Sigmoid colon (tissue), 6 donors: ENCODE measurements at regions not wholly inside any gene's neighbourhood (a gene's known extent, or its start where the extent isn't known, plus 50 kb on each side); places are given as distances from the start of the nearest gene placed in this dataset.

ENCODE experiments used
- DNase-seq: peaks from one replicate; pipeline ENCODE4 v3.0.0-alpha.2; 2019
- H3K27ac ChIP-seq, 4 donors: fragments of 200-600 bp; sonication (generic); one replicate each; pipeline ENCODE4 v1.5.1; 2016 to 2019; ENCODE audit warnings: mild to moderate bottlenecking in 1 of 4
- H3K27me3 ChIP-seq, 3 donors: fragments of 200-600 bp; sonication (generic); one replicate each; pipeline ENCODE4 v1.5.1; 2019; ENCODE audit warnings: mild to moderate bottlenecking in 1 of 3
- H3K36me3 ChIP-seq, 4 donors: fragments of 200-600 bp; sonication (generic); one replicate each; pipeline ENCODE4 v1.5.1; 2016 to 2019
- H3K4me1 ChIP-seq, 4 donors: fragments of 200-600 bp; sonication (generic); one replicate each; pipeline ENCODE4 v1.5.1; 2017 to 2019
- H3K4me3 ChIP-seq, 4 donors: fragments of 200-600 bp; sonication (generic); one replicate each; pipeline ENCODE4 v1.5.1; 2017 to 2019; ENCODE audit warnings: mild to moderate bottlenecking in 2 of 4, moderate library complexity in 1 of 4
- H3K9me3 ChIP-seq, 4 donors: fragments of 200-600 bp in 3 of 4; sonication (generic) in 3 of 4; one replicate each; pipeline versions ENCODE4 v1.5.1 to v1.6.1; 2013 to 2019
- EP300 ChIP-seq, 4 donors: sonication (generic); formaldehyde crosslinking; IDR thresholded peaks; one replicate each; pipeline ENCODE4 v1.6.1; 2017; ENCODE audit warnings: antibody characterized with exemption in 4 of 4
- POLR2A ChIP-seq, 2 donors: fragments of 450-650 bp; IDR thresholded peaks; one replicate each; pipeline ENCODE4 v1.6.1; 2016; ENCODE audit warnings: antibody characterized with exemption in 2 of 2, mild to moderate bottlenecking in 2 of 2, moderate library complexity in 2 of 2
- POLR2AphosphoS5 ChIP-seq, 4 donors: sonication (generic); formaldehyde crosslinking; IDR thresholded peaks; one replicate each; pipeline ENCODE4 v1.6.1; 2017; ENCODE audit warnings: antibody characterized with exemption in 4 of 4
- WGBS, 2 donors: extraction: QIAGEN DNeasy Blood & Tissue Kit; methylation state at CpG; one replicate each; pipeline ENCODE4 v1.1.7; 2013; 5-methylcytosine and 5-hydroxymethylcytosine counted together
- intact Hi-C: fragments of 100-400 bp; cut with DNase I; formaldehyde crosslinking; loops from one replicate; pipeline ENCODE4 v1.15.1; 2023
- TF ChIP-seq, protein P1 (sequence below), 4 experiments: fragments of 450-650 bp in 3 of 4; fragments of 200-600 bp in 1 of 4; IDR thresholded peaks; one replicate each; pipeline ENCODE4 v1.5.1; 2016 to 2019; ENCODE audit warnings: antibody characterized with exemption in 4 of 4, mild to moderate bottlenecking in 3 of 4, moderate library complexity in 2 of 4
- donor health status: healthy with polysubstance abuse.
- donor health status: healthy.

DNA sequence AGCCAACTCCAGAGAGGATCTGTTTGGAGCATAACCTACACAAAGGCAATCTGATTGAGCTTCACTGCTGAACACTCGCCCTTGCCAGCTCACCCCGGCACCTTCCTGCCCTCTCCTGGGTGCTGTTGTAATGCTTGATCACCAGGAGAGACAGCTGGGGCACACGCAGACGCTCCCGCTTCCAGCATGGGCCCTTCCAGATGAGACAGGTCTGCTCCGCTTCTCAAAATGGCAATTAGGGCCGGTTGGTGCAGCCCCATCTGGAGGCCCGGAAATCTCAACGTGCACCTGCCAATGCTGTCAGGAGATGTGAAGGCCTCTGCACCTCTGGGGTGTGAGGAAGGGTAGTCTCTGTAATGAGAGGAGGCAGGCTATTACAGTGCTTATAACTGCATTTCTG lies 206.1 kb downstream of the ABCC12 start:
- TF ChIP-seq POLR2AphosphoS5 (IDR thresholded peaks at IDR 0.05) (no peak), EP300 (IDR thresholded peaks at IDR 0.05) (no peak)
- TF ChIP-seq, protein P1, sequence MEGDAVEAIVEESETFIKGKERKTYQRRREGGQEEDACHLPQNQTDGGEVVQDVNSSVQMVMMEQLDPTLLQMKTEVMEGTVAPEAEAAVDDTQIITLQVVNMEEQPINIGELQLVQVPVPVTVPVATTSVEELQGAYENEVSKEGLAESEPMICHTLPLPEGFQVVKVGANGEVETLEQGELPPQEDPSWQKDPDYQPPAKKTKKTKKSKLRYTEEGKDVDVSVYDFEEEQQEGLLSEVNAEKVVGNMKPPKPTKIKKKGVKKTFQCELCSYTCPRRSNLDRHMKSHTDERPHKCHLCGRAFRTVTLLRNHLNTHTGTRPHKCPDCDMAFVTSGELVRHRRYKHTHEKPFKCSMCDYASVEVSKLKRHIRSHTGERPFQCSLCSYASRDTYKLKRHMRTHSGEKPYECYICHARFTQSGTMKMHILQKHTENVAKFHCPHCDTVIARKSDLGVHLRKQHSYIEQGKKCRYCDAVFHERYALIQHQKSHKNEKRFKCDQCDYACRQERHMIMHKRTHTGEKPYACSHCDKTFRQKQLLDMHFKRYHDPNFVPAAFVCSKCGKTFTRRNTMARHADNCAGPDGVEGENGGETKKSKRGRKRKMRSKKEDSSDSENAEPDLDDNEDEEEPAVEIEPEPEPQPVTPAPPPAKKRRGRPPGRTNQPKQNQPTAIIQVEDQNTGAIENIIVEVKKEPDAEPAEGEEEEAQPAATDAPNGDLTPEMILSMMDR (IDR thresholded peaks at IDR 0.05), result no peak
- no peak for DNase-seq
- H3K27me3 ChIP-seq, result no peaks in the 10 kb centered on the region
- H3K36me3 ChIP-seq, result no peaks in the 10 kb centered on the region
- no peaks in the 10 kb centered on the region for H3K9me3 ChIP-seq
- no peak overlapping the region for H3K4me3 ChIP-seq
- H3K27ac ChIP-seq, result no peak overlapping the region
- WGBS, 2 donors, result 87 to 93% methylated on average over 9 of the region's 9 CpGs
- intact Hi-C loops, result no loop called here
- H3K4me1 ChIP-seq, result no peaks in the 10 kb centered on the region

DNA sequence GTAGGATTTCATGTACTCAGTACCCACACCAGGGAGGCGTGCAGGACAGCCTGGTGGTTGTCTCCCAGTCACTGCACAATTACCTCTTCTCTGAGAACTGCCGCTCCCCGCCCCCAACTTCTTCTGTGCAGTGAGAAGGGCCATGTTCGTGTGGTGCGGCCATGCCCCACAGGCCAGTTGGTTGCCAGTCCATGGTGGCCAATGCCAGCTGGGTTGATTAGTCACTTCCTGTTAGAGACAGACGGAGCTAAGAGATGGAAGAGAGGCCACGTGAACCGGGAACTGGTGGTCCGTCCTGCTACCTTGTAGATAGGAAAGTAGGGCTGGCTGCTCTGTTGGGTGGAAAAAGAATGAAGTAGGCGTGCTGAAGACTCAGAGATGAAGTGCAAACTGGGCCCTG lies 206.5 kb downstream of the ABCC12 start:
- TF ChIP-seq POLR2AphosphoS5 (IDR thresholded peaks at IDR 0.05) (no peak), POLR2A (IDR thresholded peaks at IDR 0.05) (no peak), EP300 (IDR thresholded peaks at IDR 0.05) (no peak)
- TF ChIP-seq, protein P1 (IDR thresholded peaks at IDR 0.05), result no peak
- Histone ChIP-seq H3K4me3 (no peak overlapping the region), H3K36me3 (no peaks in the 10 kb centered on the region), H3K9me3 (no peaks in the 10 kb centered on the region), H3K4me1 (no peaks in the 10 kb centered on the region), H3K27me3 (no peaks in the 10 kb centered on the region), H3K27ac (no peak overlapping the region)
- WGBS, 2 donors, result 79 to 85% methylated on average over 10 of the region's 10 CpGs
- no peak for DNase-seq
- intact Hi-C loops, result no loop called here

DNA sequence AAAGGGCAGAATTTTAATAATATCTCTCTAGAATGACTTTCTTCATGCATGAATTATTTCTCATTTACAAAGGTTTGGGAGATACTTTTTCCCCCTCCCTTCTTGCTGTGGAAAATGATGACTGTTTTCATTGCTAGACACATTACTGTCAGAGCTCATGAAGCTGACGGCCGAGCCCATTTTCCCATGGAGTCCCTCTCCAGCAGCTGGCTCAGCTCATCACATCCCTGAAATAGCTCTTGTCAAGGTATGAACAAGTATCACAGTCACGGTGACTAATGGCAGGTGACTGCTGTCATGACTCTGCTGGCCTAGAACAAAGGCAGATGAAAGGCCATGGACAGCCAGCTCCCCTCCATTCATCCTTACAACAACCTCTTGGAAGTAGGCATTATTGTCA lies 208.1 kb downstream of the ABCC12 start:
- Histone ChIP-seq H3K4me1 (no peaks in the 10 kb centered on the region), H3K27ac (no peak overlapping the region), H3K27me3 (no peaks in the 10 kb centered on the region), H3K36me3 (no peaks in the 10 kb centered on the region), H3K4me3 (no peak overlapping the region), H3K9me3 (no peaks in the 10 kb centered on the region)
- 53 to 70% methylated on average over 3 of the region's 3 CpGs for WGBS, 2 donors
- intact Hi-C loops, result no loop called here
- TF ChIP-seq EP300 (IDR thresholded peaks at IDR 0.05), result no peak
- TF ChIP-seq POLR2A (IDR thresholded peaks at IDR 0.05), result no peak
- TF ChIP-seq, protein P1 (IDR thresholded peaks at IDR 0.05), result no peak
- TF ChIP-seq POLR2AphosphoS5 (IDR thresholded peaks at IDR 0.05), result no peak
- no peak for DNase-seq

DNA sequence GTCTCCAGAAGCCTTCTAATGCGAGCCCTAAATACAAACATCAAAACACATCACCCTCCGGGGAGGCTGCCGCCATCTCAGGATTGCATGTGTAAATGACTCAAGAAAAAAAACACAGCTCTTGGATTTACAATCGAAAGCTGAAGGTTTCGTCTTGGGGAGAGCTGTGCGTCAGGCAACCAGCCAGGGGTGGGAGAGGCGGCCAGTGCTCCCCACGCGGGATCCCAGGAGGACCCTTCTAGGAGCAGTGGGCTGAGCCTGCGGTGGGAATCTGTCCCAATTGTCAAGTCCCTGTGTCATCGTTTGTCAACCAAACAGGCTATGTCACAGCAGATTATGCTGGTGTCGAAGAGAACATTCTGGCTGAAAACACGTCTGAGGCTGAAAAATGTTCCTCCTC lies 209.7 kb downstream of the ABCC12 start:
- no peaks in the 10 kb centered on the region for H3K27me3 ChIP-seq
- TF ChIP-seq EP300 (IDR thresholded peaks at IDR 0.05), result no peak
- TF ChIP-seq POLR2AphosphoS5 (IDR thresholded peaks at IDR 0.05), result no peak
- no peak for TF ChIP-seq POLR2A (IDR thresholded peaks at IDR 0.05)
- TF ChIP-seq, protein P1 (IDR thresholded peaks at IDR 0.05), result no peak
- no peak for DNase-seq

DNA sequence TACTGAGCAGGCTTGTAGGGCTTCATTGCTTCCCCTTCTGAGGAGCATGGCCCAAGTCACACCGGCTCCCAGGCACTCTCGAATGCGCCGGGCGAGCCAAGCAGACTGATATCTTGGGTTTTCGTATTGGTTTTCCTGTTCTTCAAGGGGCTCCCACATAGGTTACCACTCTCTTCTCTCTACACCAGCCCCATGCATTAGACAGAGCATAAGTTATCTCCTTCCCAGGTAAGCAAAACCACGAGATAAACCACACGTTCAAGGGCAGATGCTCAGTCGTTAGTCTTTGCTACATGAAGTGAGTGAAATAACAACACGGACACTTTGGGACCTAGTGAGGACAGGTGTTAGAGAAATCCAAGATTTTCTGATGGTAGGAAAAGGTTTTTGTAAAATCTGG lies 211.2 kb downstream of the ABCC12 start:
- intact Hi-C loops, result no loop called here
- Histone ChIP-seq H3K4me3 (no peak overlapping the region), H3K27ac (no peak overlapping the region), H3K4me1 (no peaks in the 10 kb centered on the region), H3K9me3 (no peaks in the 10 kb centered on the region), H3K36me3 (no peaks in the 10 kb centered on the region), H3K27me3 (no peaks in the 10 kb centered on the region)
- no peak for DNase-seq
- WGBS, 2 donors, result 80 to 83% methylated on average over 10 of the region's 10 CpGs
- TF ChIP-seq EP300 (IDR thresholded peaks at IDR 0.05) (no peak), POLR2AphosphoS5 (IDR thresholded peaks at IDR 0.05) (no peak), POLR2A (IDR thresholded peaks at IDR 0.05) (no peak)
- TF ChIP-seq, protein P1 (IDR thresholded peaks at IDR 0.05), result no peak

More for the DNA sequence above, 209.7 kb downstream of the ABCC12 start:
- no peak overlapping the region for H3K27ac ChIP-seq
- H3K36me3 ChIP-seq, result no peaks in the 10 kb centered on the region
- H3K4me1 ChIP-seq, result no peaks in the 10 kb centered on the region
- intact Hi-C loops, result no loop called here
- H3K4me3 ChIP-seq, result no peak overlapping the region
- H3K9me3 ChIP-seq, result no peaks in the 10 kb centered on the region
- 81 to 82% methylated on average over 13 of the region's 13 CpGs for WGBS, 2 donors
